GM10266 (cell line): ENCODE measurements at regions not wholly inside any gene's neighbourhood (a gene's known extent, or its start where the extent isn't known, plus 50 kb on each side); places are given as distances from the start of the nearest gene placed in this dataset.

Source experiments
- DNase-seq: peaks from one replicate; pipeline ENCODE4 v3.0.0; 2012; ENCODE audit errors: extremely low spot score
- TF ChIP-seq, protein P1 (sequence below): IDR thresholded peaks from 2 replicates; pipeline ENCODE4 v1.5.1; 2012; ENCODE audit warnings: mild to moderate bottlenecking, low read depth; ENCODE audit not compliant: control insufficient read depth, insufficient read depth; ENCODE audit errors: missing control alignments

DNA sequence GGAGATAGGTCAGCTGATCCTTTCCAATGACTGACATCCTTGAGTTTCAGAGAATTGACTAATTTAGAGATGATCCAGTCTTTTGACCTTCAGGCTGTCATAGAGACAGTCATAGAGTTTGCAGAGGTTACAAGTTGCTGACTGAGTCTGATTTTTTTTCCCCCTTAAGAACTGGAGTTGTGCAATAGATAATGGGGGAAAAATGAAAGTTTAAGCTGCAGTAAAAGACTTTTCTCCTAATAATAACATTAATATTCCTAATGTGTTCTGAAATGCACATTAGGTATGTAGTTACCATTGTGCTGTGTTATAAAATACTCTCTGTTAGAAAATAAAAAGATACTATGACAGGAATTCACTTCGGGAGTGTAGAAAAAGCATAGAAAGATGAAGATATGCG lies 876.9 kb upstream of the RAG2 start:
- TF ChIP-seq, protein P1, sequence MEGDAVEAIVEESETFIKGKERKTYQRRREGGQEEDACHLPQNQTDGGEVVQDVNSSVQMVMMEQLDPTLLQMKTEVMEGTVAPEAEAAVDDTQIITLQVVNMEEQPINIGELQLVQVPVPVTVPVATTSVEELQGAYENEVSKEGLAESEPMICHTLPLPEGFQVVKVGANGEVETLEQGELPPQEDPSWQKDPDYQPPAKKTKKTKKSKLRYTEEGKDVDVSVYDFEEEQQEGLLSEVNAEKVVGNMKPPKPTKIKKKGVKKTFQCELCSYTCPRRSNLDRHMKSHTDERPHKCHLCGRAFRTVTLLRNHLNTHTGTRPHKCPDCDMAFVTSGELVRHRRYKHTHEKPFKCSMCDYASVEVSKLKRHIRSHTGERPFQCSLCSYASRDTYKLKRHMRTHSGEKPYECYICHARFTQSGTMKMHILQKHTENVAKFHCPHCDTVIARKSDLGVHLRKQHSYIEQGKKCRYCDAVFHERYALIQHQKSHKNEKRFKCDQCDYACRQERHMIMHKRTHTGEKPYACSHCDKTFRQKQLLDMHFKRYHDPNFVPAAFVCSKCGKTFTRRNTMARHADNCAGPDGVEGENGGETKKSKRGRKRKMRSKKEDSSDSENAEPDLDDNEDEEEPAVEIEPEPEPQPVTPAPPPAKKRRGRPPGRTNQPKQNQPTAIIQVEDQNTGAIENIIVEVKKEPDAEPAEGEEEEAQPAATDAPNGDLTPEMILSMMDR, result no peak
- DNase-seq, result no peak

DNA sequence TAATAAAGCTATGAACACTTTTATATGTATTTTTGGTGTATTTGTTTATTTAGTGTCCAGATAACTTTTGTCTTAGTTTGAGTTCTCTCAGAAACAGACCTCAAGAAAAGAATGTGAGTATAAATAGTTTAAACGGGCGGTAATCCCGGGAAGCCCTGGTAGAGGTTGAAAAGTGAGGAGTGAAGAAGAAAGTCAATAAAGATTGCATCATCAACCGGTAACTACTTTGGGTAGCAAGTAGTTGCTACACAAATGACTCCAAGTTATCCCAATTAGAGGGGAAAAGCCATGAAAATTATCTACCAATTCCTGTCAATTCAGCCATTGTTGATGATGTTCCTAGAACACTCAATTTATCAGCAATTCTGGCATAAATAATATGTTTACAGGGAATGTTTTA lies 870.3 kb upstream of the RAG2 start:
- DNase-seq, result no peak
- TF ChIP-seq, protein P1, result no peak

DNA sequence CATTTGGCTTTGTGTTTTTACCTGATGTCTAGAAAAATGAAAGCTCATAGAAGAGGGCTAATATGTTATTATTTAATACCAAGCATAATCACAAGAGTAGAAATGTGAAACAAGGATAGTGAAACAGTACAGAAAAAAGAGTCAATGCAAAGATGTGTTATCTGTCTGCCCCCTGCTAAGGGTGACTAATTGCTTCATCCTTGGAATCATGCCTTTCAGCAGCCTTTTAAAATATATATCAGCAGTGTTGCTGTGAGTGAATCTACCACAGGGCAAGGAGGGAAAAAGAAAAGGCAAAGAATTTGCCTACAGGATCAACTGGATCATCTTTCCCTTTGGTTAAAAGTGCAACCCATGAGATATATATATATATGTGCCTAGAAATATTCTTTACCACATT lies 867.2 kb upstream of the RAG2 start:
- DNase-seq, result no peak
- TF ChIP-seq, protein P1, result no peak

DNA sequence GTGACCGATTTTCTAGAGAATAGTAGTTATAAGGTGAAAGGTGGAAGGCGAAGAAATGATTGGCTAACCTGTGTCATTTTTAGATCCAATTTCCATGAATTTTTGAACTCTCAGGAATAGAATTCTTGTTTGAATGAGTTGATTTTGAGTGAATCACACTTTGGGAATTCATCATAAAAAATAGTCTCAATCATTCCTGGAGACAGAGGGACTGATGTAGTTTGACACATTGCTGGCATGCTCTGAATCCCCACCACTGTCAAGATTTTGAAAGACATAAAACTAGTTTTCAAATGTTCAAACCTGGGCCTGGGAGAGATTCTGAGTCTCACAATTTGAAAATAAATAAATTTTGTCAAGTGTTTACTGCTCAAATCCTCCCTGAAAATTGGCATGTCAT lies 861.4 kb upstream of the RAG2 start:
- no peak for DNase-seq
- TF ChIP-seq, protein P1, result no peak

DNA sequence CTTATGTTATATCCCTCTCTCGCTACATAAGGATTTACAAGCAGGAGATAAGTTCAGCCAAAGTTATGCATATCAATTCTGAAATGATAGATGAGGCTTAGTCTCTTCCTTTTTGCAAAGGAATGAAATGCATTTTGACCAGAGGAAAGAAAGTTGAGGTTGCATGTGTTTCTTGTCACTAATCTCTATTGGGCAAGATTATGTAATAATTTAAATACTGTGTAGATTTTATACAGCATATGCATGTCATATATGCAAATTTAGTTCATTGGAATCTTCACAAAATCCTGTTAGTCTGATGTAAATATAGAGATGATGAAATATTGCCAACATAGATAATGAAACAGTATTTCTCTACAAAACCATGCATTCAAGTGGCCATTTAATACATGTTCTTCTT lies 858.7 kb upstream of the RAG2 start:
- TF ChIP-seq, protein P1, result no peak
- DNase-seq, result no peak

DNA sequence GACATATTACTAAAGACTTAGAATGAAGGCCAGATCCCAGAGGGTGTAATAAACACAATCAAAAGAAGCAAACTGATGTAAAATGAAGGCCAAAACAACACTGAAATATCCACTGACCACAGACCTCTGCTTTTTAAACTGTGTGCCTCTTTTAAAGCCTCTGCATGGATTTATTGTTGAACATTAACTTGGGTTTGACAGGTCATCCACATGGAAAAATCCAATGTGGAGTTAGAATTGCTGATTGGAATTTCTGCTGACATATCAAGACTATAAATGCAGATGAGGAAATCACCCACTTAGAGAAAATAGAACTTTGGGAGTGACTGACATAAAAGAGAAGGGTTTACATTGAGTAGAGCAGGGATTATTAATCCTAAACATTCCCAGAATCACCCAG lies 853.9 kb upstream of the RAG2 start:
- TF ChIP-seq, protein P1, result no peak
- no peak for DNase-seq

DNA sequence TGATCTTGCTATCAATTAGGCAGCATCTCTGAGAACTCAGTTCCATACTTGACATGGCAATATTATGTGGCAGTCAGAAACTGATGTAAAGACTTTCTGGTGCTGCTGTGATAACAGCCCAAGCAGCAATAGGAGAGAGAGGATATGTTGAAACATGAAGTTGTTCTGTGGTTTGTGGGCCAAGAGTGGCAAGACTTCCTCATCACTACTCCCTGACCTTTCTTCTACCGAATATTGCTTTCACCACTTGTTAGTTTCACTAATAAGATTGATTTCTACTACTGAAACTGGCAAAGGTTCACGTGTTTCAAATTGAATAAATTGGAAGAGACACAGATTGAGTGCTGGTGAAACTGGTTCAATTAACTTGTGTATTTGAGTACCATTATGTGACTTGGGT lies 852.6 kb upstream of the RAG2 start:
- TF ChIP-seq, protein P1, result no peak
- no peak for DNase-seq
